NCI-H2107 treated with DMSO at 0.1 percent for 48 hours (cell line): ENCODE measurements at regions not wholly inside any gene's neighbourhood (a gene's known extent, or its start where the extent isn't known, plus 50 kb on each side); places are given as distances from the start of the nearest gene placed in this dataset.
A peak's percentile ranks its signal among the peaks of the same experiment; 100 is the strongest.

Source experiments
- DNase-seq: peaks from one replicate; lab custom pipeline; 2025; ENCODE audit not compliant: unreplicated experiment; lab: John Stamatoyannopoulos, UW

GRCh38 chrX:39981946-39982345, 115.8 kb downstream of the BCOR start:
- no peak for DNase-seq

DNA sequence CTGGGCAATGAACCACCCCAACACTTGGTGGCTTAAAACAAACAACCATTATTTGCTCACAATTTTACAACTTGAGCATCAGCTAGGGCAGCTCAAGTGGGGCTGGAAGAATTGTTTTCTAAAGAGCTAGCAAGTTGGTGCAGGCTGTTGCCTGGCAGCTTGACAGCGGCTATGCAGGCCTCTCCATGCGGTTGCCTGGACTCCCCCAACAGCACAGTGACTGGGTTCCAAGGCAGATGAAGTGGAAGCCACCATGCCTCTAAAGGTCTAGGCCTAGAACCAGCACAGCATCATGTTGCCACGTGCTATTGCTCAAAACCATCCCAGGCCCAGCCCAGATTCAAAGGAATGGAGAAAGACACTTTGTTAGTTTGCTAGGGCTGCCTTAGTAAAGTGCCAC, 114.8 kb downstream of the BCOR start:
- DNase-seq, result peak; percentile 49

- DNase-seq, result no peak
These were observed 114.0 kb downstream of the BCOR start for GRCh38 chrX:39983715-39984114.

DNA sequence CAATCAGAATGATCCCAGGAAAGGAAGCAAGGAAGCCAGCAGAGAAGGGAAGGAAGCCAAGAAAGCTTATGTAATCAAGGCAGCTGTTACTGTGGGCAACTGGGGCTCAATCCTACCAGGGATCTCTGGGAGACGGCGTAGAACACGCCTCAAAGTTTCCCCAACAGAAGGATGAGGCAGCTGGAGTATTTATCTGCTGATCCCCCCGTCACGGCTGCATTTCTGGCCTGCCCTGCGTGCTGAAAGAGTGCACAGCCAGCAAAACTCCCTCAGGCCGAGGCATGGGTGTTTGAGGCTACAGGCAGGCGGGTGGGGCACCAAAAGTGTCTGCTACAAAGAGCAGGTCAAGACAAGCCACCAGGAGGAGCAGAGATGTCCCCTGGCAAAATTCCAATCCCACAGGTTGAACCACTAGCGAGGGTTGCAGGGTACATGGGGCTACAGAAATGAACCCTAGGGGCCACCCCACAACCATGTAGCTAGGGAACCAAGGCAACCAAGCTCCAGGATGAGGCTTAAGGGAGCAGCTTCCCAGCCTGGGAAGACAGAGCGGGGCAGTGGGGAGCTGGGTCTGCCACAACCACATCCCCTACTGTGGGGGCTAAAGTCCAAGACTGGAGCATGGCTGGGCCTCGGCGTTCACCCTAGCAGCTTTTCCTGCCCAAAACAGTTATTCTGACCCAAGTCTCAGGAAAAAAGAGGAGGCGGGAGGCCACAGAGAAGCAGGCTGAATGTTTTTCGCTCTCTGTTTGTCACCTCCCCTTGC, 113.4 kb downstream of the BCOR start:
- DNase-seq, result no peak

DNA sequence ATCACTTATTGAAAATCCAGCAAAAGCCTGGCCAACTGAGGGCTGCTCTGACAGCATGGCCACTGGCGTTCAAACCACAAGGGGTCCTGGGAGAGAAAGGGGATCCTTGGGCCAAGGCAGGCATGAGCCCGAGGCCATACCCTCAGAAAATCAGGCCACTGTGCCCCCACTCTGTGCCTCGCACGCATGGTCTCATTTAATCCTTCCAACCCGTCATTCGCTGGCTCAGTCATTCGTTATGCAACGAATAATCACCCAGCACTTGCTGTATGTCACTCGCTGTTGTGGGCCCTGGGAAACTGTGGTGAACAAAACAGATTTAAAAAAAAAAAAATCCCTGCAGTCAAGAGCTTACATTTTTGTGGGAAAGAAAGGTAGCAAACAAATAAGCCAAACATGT, 112.7 kb downstream of the BCOR start:
- DNase-seq, result no peak

DNA sequence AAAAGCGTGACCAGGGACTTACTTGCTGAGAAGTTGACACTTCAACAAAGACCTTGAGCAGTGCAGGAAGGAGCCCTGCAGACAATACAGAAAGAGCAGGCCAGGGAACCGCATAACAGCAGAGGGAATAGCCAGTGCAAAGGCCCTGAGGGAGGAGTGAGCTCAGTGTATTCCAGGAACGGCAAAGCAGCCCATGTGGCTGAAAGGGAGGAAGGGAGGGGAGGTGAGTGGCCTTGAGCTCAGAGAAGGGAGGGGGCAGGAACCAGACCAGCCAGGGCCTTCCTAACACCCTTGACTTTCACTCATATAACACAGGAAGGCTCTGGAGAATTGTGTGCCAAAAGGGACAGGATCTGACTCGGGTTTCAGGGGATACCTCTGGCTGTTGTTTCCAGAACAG, 112.2 kb downstream of the BCOR start:
- no peak for DNase-seq

DNA sequence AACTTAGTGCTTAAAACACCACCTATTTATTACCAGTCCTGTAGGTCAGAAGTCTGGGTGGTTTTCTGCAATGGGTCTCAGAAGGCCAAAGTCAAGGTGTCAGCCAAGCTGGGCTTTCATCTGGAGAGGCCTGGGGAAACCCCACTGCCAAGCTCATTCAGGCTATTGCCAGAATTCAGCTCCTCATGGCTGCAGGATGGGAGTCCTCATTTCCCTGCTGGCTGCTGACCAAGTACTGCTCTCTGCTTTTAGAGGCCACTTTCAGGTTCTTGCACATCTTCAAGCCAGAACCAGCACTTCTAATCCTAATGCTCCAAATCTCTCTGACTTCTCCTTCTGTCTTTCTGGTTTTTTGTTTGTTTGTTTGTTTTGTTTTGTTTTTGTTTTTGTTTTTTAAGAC, 109.3 kb downstream of the BCOR start:
- no peak for DNase-seq

DNA sequence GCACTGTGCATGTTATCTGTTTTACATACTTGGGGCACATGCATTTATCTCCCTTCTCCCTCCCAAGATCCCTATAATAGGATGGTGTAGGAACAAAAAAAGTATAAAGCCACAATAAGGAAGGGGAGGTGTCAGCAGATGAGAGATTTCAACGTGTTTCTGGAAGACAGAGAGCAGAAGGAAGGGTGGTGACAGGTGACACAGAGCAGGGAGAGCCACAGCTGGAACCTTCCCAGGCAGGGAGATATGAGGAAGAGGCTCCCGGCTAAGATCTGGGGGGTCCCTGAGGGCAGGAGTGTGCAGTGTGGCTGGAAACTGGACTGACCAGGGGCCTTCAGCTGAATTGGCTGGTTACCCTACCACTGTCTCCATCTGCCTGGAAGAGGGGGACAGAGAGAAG, 107.4 kb downstream of the BCOR start:
- DNase-seq, result no peak

GRCh38 chrX:39992300-39992699, 105.5 kb downstream of the BCOR start:
- DNase-seq, result no peak

DNA sequence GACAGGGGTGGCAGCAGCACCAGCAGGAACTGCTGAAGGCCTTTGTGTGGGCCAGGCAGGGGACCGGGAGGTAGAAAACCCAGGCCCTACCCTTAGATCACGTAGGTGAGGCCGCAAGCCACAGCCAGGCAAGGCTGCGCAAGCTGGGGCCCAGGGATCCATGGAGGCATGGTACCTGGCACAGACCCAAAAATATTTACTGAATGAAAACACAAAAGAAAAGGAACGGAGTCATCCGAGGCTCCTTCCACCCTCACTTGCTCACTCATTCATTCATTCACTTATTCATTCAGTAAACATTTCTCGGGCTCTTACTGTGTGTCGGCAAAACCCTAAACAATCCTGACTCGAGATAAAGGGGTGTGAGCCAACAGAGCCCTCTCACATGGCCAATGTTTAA, 102.3 kb downstream of the BCOR start:
- no peak for DNase-seq

- no peak for DNase-seq
These were observed 101.2 kb downstream of the BCOR start for GRCh38 chrX:39996536-39996935.

- DNase-seq, result no peak
These were observed 98.9 kb downstream of the BCOR start for GRCh38 chrX:39998636-39999406.
